A549 (cell line): ENCODE measurements at regions not wholly inside any gene's neighbourhood (a gene's known extent, or its start where the extent isn't known, plus 50 kb on each side); places are given as distances from the start of the nearest gene placed in this dataset.

Experiments used
- ATAC-seq, 2 experiments: fragments of 200-7000 bp in 1 of 2; fragments of >200 bp in 1 of 2; cut with Nextera tagmentation in 1 of 2; cut with Tn5 transposase in 1 of 2; 3 replicates each; pipeline versions ENCODE4 v1.8.0 to v1.9.1; 2018 to 2020; ENCODE audit warnings: mild to moderate bottlenecking in 1 of 2, moderate library complexity in 1 of 2
- CTCF ChIA-PET: fragments of 300-600 bp; sonication (Branson Sonifier 250); formaldehyde crosslinking; extraction: SDS; loops from one replicate; lab custom pipeline; 2021; ENCODE audit warnings: antibody characterized with exemption, inconsistent platforms; lab: Yijun Ruan, JAX
- POLR2A ChIA-PET: fragments of 350-600 bp; formaldehyde crosslinking; extraction: SDS; loops from one replicate; lab custom pipeline; 2021; ENCODE audit warnings: antibody characterized with exemption, inconsistent platforms; lab: Yijun Ruan, JAX
- DNase-seq, 2 experiments: peaks; one replicate each; pipeline versions ENCODE4 v3.0.0 to v3.0.0-alpha.2; 2011 to 2016; ENCODE audit warnings: low read depth in 1 of 2, low spot score in 1 of 2
- FAIRE-seq: peaks from 2 replicates; lab custom pipeline; 2011; peaks lifted over from hg19 to GRCh38; lab: Jason Lieb, UNC
- H3K27ac ChIP-seq, 2 experiments: fragments of >200 bp; sonication (Bioruptor Twin); formaldehyde crosslinking; 3 replicates each; pipeline ENCODE4 v1.5.1; 2016 to 2017
- H3K4me1 ChIP-seq: fragments of >200 bp; sonication (Bioruptor Twin); formaldehyde crosslinking; 3 replicates; pipeline ENCODE4 v1.6.1; 2016
- H3K4me2 ChIP-seq: fragments of >200 bp; sonication (Bioruptor Twin); formaldehyde crosslinking; 3 replicates; pipeline ENCODE4 v1.6.1; 2016
- H3K4me3 ChIP-seq: fragments of >200 bp; sonication (Bioruptor Twin); formaldehyde crosslinking; 3 replicates; pipeline ENCODE4 v1.5.1; 2016
- H3K9me3 ChIP-seq: fragments of >200 bp; sonication (Bioruptor Twin); formaldehyde crosslinking; 3 replicates; pipeline ENCODE4 v1.6.1; 2016
- ATOH8 ChIP-seq: fragments of 250-450 bp; sonication (Bioruptor Pico); IDR thresholded peaks from 2 replicates; pipeline ENCODE4 v1.5.0; 2020; ENCODE audit warnings: low read depth, mild to moderate bottlenecking, moderate library complexity
- BHLHE40 ChIP-seq: IDR thresholded peaks from 2 replicates; pipeline ENCODE4 v1.6.1; 2012; ENCODE audit warnings: low read depth, low read length, inconsistent platforms
- CTCF ChIP-seq: fragments of >200 bp; sonication (Bioruptor Twin); formaldehyde crosslinking; IDR thresholded peaks from 3 replicates; pipeline ENCODE4 v1.5.1; 2016
- E2F6 ChIP-seq: IDR thresholded peaks from 2 replicates; pipeline ENCODE4 v1.6.1; 2012; ENCODE audit warnings: low read depth, borderline replicate concordance
- EHMT2 ChIP-seq: fragments of 200-600 bp; sonication (generic); IDR thresholded peaks from 2 replicates; pipeline ENCODE4 v1.6.1; 2016; ENCODE audit warnings: antibody characterized with exemption, low read depth, mild to moderate bottlenecking, moderate library complexity
- EP300 ChIP-seq, 2 experiments: fragments of >200 bp; sonication (Bioruptor Twin); formaldehyde crosslinking; IDR thresholded peaks; 2 replicates in 1 of 2; 3 replicates in 1 of 2; pipeline ENCODE4 v1.6.1; 2016 to 2017
- FOSL2 ChIP-seq, 2 experiments: fragments of 450-650 bp in 1 of 2; fragments of >200 bp in 1 of 2; sonication (Bioruptor Twin) in 1 of 2; formaldehyde crosslinking; IDR thresholded peaks; 2 replicates each; pipeline versions ENCODE4 v1.5.0 to v1.6.1; 2016 to 2020; ENCODE audit warnings: mild to moderate bottlenecking in 1 of 2, moderate library complexity in 1 of 2
- FOXS1 ChIP-seq: fragments of 250-450 bp; sonication (Bioruptor Pico); IDR thresholded peaks from 2 replicates; pipeline ENCODE4 v1.5.0; 2020; ENCODE audit warnings: mild to moderate bottlenecking, moderate library complexity
- HEYL ChIP-seq: fragments of 250-450 bp; sonication (Bioruptor Pico); IDR thresholded peaks from 2 replicates; pipeline ENCODE4 v1.8.0; 2021; ENCODE audit warnings: mild to moderate bottlenecking, moderate library complexity
- HMGXB4 ChIP-seq: fragments of 250-450 bp; sonication (Bioruptor Pico); IDR thresholded peaks from 2 replicates; pipeline ENCODE4 v1.5.0; 2021; ENCODE audit warnings: mild to moderate bottlenecking, moderate library complexity, borderline replicate concordance
- HOXA7 ChIP-seq: fragments of 250-450 bp; sonication (Bioruptor Pico); IDR thresholded peaks from 2 replicates; pipeline ENCODE4 v1.5.0; 2020; ENCODE audit warnings: mild to moderate bottlenecking, moderate library complexity
- KDM5A ChIP-seq: fragments of 200-600 bp; sonication (generic); IDR thresholded peaks from 2 replicates; pipeline ENCODE4 v1.6.1; 2016; ENCODE audit warnings: antibody characterized with exemption, mild to moderate bottlenecking
- MAFK ChIP-seq: fragments of 450-650 bp; IDR thresholded peaks from 2 replicates; pipeline ENCODE4 v1.6.1; 2014; ENCODE audit not compliant: partially characterized antibody
- MAX ChIP-seq: IDR thresholded peaks from 2 replicates; pipeline ENCODE4 v1.6.1; 2012
- NFE2L2 ChIP-seq: fragments of 150-350 bp; conservative IDR thresholded peaks from 2 replicates; pipeline ENCODE4 v1.6.1; 2014; ENCODE audit warnings: low read length
- NPAS2 ChIP-seq: fragments of 250-450 bp; sonication (Bioruptor Pico); IDR thresholded peaks from 2 replicates; pipeline ENCODE4 v1.8.0; 2022; ENCODE audit warnings: mild to moderate bottlenecking, moderate library complexity, borderline replicate concordance
- PBX3 ChIP-seq: IDR thresholded peaks from 2 replicates; pipeline ENCODE4 v1.6.1; 2012
- PHF8 ChIP-seq: fragments of 200-600 bp; sonication (generic); IDR thresholded peaks from 2 replicates; pipeline ENCODE4 v1.6.1; 2016; ENCODE audit warnings: low read depth, mild to moderate bottlenecking, antibody characterized with exemption, moderate library complexity, borderline replicate concordance
- POLR2A ChIP-seq: IDR thresholded peaks from 2 replicates; pipeline ENCODE4 v1.6.1; 2012; ENCODE audit warnings: mild to moderate bottlenecking, low read length
- POLR2AphosphoS2 ChIP-seq: conservative IDR thresholded peaks from 2 replicates; pipeline ENCODE4 v1.6.1; 2012; ENCODE audit warnings: low read length, improper control_type of control experiment, inconsistent platforms
- RARB ChIP-seq: fragments of 250-450 bp; sonication (Bioruptor Pico); IDR thresholded peaks from 2 replicates; pipeline ENCODE4 v1.8.0; 2021; ENCODE audit warnings: mild to moderate bottlenecking, moderate library complexity
- RCOR1 ChIP-seq: fragments of 150-350 bp; IDR thresholded peaks from 2 replicates; pipeline ENCODE4 v1.6.1; 2014; ENCODE audit warnings: antibody characterized with exemption, low read length, low read depth
- RFX5 ChIP-seq: fragments of 450-650 bp; IDR thresholded peaks from 2 replicates; pipeline ENCODE4 v1.7.1; 2014; ENCODE audit warnings: antibody characterized with exemption, mild to moderate bottlenecking, moderate library complexity
- RNF2 ChIP-seq: fragments of 200-600 bp; sonication (generic); IDR thresholded peaks from 2 replicates; pipeline ENCODE4 v1.6.1; 2016; ENCODE audit warnings: low read depth, mild to moderate bottlenecking, antibody characterized with exemption, moderate library complexity, borderline replicate concordance
- SREBF2 ChIP-seq: fragments of 450-650 bp; IDR thresholded peaks from 2 replicates; pipeline ENCODE4 v1.6.1; 2014; ENCODE audit warnings: mild to moderate bottlenecking, moderate library complexity
- TFCP2L1 ChIP-seq: fragments of 250-450 bp; sonication (Bioruptor Pico); IDR thresholded peaks from 2 replicates; pipeline ENCODE4 v1.5.0; 2021; ENCODE audit warnings: mild to moderate bottlenecking
- ZFP36 ChIP-seq: fragments of 450-650 bp; IDR thresholded peaks from 2 replicates; pipeline ENCODE4 v1.6.1; 2014; ENCODE audit warnings: borderline replicate concordance; ENCODE audit not compliant: partially characterized antibody
- ZNF302 ChIP-seq: fragments of 250-450 bp; sonication (Bioruptor Pico); IDR thresholded peaks from 2 replicates; pipeline ENCODE4 v1.9.0; 2021; ENCODE audit warnings: inconsistent platforms, mild to moderate bottlenecking, moderate library complexity
- WGBS: methylation state at CpG from one replicate; pipeline ENCODE4 v1.1.6; 2017; ENCODE audit errors: missing lambda C conversion rate; 5-methylcytosine and 5-hydroxymethylcytosine counted together

GRCh38 chr3:191634902-191635301 is 173.9 kb downstream of the PYDC2 start:
- Histone ChIP-seq H3K4me3 (no peak overlapping the region), H3K4me2 (no peak overlapping the region), H3K27ac (no peak overlapping the region), H3K9me3 (no peaks in the 10 kb centered on the region), H3K4me1 (no peaks in the 10 kb centered on the region)
- POLR2A ChIA-PET = no interaction called here
- ATAC-seq (no peak), FAIRE-seq (no peak), DNase-seq (no peak)
- CTCF ChIA-PET = no interaction called here
- TF ChIP-seq EHMT2 (no peak), FOXS1 (CRISPR knock-in tag) (no peak), NPAS2 (CRISPR knock-in tag) (no peak), POLR2AphosphoS2 (no peak), HMGXB4 (CRISPR knock-in tag) (no peak), RARB (CRISPR knock-in tag) (no peak), SREBF2 (no peak), CTCF (no peak), PHF8 (no peak), MAX (no peak), ZFP36 (no peak), ATOH8 (no peak), TFCP2L1 (CRISPR knock-in tag) (no peak), RNF2 (no peak), PBX3 (no peak), NFE2L2 (no peak), RCOR1 (no peak), HEYL (CRISPR knock-in tag) (no peak)
- 19% methylated on average over 1 of the region's 1 CpG for WGBS

- Histone ChIP-seq H3K4me3 (no peak overlapping the region), H3K4me2 (no peak overlapping the region), H3K9me3 (no peaks in the 10 kb centered on the region), H3K27ac (no peak overlapping the region), H3K4me1 (no peaks in the 10 kb centered on the region)
- no peak for ATAC-seq
- POLR2A ChIA-PET = no interaction called here
- no peak for FAIRE-seq
- TF ChIP-seq POLR2A (no peak), BHLHE40 (no peak), HEYL (CRISPR knock-in tag) (no peak), FOSL2 (IDR thresholded peaks at IDR 0.05) (no peak), FOSL2 (CRISPR knock-in tag; IDR thresholded peaks at IDR 0.05) (no peak), ZNF302 (CRISPR knock-in tag) (no peak), EP300 (IDR thresholded peaks at IDR 0.05) (no peak), E2F6 (no peak), HOXA7 (CRISPR knock-in tag) (no peak), KDM5A (no peak), RFX5 (no peak), PHF8 (no peak), PBX3 (no peak), RNF2 (no peak), MAFK (no peak), POLR2AphosphoS2 (no peak)
- CTCF ChIA-PET = no interaction called here
- no peak for DNase-seq
Observed at GRCh38 chr3:191637611-191638010, 176.6 kb downstream of the PYDC2 start.
